Left cardiac atrium (tissue), 4 donors: ENCODE measurements at regions not wholly inside any gene's neighbourhood (a gene's known extent, or its start where the extent isn't known, plus 50 kb on each side); places are given as distances from the start of the nearest gene placed in this dataset.
"Not testable (repeated sequence)": the region's sequence is repeated elsewhere in the genome, so short reads cannot be mapped to it uniquely, and the experiment has no call there.

Source experiments
- ATAC-seq, 2 donors: fragments of 200-7000 bp; cut with Tn5 transposase; one replicate each; pipeline ENCODE4 v1.9.1; 2020; ENCODE audit warnings: mild to moderate bottlenecking in 2 of 2, moderate library complexity in 2 of 2
- DNase-seq: peaks from one replicate; pipeline ENCODE4 v3.0.0-alpha.2; 2020
- intact Hi-C, 2 donors: fragments of 100-400 bp; cut with DNase I; formaldehyde crosslinking; loops; one replicate each; pipeline versions ENCODE4 v1.14.1 to v1.15.1; 2022 to 2023
- donor health status: DM: no; HTN: yes; CAD: no.
- donor health status: DM: no; HTN: yes; CAD: no; lungs with severe emphysema.
- donor health status: DM: yes; HTN: yes; CAD: no.
- donor health status: Dilated cardiomyopathy.

DNA sequence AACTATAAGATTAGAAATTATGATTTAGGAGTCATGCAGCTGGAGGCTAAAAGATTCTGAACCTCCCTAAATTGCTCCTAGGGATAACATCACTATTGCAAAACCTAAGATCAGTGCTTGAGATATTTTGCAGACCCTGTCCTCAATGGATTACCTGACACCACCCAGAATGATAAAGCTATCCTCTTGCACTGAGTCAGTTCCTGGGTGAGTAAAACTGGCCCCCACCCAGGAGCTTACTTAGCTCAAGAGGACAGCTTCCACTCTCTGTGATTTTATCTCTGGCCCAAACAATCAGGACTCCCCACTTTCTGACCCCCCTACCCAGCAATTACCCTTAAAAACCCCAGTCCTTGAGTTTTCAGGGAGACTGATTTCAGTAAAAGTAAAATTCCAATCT is 2074.4 kb upstream of the RAG2 start:
- no peak for ATAC-seq
- intact Hi-C loops, result no loop called here
- DNase-seq, result no peak

DNA sequence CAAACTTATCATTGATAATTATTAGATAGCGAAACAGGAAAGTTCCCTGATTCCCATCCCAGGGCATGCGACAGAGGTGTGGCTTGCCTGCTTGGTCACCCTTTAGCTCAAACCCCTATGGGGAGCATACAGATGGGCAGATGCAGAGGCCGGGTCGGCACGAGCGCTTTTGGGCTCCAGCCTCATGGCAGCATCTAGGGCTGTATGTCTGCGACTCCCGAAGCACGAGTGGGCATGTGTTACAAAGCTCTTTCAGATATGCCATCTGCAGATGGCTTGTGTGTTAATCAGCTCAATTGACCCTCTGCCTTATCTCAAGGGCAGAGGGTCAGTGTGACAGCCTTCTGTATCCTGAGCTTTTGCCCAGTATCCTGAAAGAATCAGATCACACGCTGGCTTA is 2069.3 kb upstream of the RAG2 start:
- DNase-seq (no peak), ATAC-seq (no peak)
- intact Hi-C loops, result no loop called here

DNA sequence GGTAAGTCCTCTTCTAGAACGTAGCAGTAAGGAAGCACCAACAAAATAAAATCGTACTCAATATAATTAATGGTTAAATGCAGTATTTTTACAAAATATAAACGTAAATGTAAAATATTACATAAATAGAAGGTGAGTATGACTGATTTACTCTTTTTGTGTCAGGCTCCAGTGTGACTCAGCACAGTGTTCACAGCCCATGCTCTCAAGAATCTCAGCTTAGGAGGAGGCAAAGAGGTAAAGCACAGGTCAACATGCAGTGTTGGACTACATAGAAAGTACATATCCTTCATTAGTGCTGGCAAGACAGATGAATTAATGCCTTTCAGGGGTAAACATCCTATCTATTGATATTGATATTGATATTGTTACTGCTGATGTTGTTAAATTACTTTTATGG is 2050.6 kb upstream of the RAG2 start:
- DNase-seq (no peak), ATAC-seq (no peak)
- intact Hi-C loops, result no loop called here

DNA sequence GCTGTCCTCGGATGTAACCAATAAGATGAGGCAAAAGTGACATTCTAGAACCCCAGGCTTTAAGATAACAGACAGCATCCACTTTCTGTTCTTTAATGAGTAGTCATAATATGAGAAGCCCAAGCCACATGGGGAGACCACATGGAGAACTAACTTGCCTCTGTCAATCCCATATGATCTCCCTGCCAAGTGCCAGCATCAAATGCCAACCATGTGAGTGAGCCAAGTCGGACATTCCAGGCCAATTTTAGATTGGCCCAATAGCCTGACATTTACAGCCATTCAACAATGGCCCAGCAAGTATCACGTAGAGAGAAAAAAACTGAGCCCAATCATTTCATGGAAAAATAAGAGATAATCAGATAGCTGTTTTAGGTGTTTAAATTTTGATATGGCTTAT is 2048.3 kb upstream of the RAG2 start:
- intact Hi-C loops, result no loop called here
- no peak for DNase-seq
- ATAC-seq, result peak in 1 of 2 donors; percentile 82

DNA sequence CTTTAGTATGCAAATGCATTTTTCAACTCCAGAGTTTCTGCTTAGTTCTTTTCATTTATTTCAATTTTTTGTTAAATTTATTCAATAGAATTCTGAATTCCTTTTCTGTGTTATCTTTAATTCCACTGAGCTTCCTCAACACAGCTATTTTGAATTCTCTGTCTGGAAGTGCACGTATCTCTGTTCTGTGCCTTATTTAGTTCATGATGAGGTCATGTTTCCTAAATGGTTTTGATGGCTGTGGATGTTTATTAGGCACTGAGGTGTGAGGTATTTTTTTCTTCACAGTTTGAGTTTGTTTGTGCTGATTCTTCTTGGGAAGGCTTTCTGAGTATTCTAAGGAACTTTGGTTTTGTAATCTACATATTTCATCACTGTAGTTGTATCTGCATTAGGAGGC is 2042.8 kb upstream of the RAG2 start:
- no peak for ATAC-seq
- intact Hi-C loops, result no loop called here
- no peak for DNase-seq

DNA sequence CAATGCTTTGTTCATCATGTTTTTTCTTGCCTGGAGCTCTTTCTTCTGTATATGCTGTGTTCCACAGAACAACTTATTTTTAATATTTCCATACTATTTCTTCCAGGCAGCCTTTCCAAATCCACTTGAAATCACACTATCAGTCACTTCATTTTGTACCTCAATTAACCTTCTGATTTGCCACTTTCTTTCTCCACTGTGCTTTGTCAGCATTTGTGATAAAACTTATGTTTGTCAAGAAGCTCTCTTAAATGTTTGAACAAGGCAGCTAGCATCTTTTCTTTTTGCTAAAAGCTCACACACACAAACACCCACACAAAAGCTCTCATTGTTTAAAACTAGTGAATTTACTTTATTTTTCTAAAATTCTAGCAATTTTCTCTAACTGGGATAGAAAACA is 2014.7 kb upstream of the RAG2 start:
- intact Hi-C loops, result no loop called here
- ATAC-seq (no peak), DNase-seq (no peak)

DNA sequence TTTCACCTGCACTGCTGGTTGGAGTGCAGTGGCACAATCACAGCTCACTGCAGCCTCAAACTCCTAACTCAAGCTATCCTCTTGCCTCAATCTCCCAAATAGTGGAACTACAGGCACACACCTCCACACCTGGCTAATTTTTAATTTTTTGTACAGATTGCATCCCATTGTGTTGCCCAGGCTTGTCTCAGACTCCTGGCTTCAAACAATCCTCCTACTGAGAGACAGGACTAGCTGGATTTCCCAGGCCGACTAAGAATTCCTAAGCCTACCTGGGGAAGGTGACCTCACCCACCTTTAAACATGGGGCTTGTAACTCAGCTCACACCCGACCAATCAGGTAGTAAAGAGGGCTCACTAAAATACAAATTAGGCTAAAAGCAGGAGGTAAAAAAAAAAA is 2003.3 kb upstream of the RAG2 start:
- ATAC-seq, intact Hi-C loops, DNase-seq: not testable (repeated sequence)

DNA sequence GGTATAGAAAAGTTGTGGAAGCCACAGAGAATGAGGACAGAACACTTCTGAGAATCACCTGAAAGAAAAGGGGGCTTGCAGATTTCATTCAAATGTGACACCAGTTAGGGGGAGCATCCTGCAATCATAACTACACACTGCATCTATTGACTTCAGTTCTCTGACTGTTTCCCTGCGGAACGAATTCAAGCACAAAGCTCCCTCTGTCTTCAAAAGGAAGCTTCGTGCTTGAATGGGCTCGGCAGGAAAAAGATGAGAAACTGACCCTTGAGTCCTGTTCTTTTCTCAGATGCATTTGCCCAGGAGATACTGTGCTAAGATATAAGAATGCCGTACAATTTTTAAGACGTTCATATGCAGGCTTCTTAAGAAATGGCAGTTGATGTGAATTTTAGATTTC is 2000.4 kb upstream of the RAG2 start:
- DNase-seq, result no peak
- intact Hi-C loops, result no loop called here
- ATAC-seq, result no peak

DNA sequence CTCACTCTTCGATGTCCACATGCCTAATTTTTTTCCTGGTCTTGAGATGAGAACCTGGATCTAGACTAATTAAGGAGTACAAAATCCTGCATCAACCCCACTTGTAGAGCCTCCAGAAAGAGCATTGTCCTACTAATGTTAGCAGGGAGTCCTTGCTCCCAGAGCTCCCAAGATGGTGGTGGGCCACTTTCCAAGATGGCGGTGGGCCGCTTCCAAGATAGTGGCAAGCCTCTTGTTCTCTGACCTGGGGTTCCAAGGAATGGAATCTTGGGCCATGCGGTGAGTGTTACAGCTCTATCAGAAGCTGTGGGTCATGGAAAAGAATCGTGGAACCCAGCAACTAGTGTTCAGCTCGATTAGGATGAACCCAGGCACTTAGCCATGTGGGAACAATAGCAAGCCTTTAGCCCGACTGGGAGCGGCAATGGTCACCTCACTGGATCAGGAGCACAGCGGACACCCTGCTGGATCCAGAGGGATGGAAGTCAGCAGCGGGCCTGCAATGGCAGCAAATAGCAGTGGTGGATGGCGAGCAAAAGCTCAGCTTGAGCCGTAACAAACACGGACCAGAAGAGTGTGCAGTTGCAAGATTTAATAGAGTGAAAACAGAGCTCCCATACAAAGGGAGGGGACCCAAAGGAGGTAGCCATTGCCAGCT is 1997.5 kb upstream of the RAG2 start:
- not testable (repeated sequence) for DNase-seq

DNA sequence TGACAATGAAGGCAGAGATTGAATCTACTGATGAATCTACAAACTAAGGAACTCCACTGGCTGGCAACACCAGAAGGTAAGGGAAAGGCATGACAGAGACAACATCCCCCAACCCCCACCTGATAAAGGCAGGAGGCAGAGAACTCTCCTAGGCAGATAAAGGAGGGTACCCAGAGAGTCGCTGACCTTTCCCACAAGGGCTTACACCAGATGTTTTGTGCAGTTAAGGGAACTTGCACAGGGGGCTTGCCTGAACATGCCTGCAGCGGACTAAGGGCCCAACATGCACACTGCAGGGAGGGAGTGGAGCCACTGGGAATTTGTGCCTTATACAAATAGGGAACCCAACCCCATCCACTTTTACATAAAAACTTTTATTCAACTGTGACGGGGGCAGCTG is 1996.9 kb upstream of the RAG2 start:
- no peak for DNase-seq
- ATAC-seq, result no peak
- intact Hi-C loops, result no loop called here

More for the DNA sequence above, 1997.5 kb upstream of the RAG2 start:
- ATAC-seq, intact Hi-C loops: not testable (repeated sequence)

DNA sequence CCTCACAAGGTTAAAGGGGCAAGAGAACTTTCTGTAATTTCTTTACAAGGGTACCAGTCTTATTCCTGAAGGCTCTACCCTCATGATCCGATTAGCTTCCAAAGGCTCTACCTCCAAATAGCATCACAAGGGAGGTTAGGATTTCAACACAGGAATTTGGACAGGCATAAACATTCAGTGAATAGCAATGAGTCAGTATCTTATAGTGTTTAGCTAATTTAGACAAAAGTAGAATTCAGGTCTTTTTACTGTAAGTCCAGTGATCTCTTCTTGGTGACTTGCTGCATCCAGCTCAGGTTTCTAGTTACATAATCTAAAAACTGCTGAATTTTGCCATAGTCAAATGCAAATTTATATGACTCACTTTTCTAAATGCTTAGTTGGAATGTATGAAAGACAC is 1995.6 kb upstream of the RAG2 start:
- no peak for DNase-seq
- intact Hi-C loops, result no loop called here
- ATAC-seq, result no peak

DNA sequence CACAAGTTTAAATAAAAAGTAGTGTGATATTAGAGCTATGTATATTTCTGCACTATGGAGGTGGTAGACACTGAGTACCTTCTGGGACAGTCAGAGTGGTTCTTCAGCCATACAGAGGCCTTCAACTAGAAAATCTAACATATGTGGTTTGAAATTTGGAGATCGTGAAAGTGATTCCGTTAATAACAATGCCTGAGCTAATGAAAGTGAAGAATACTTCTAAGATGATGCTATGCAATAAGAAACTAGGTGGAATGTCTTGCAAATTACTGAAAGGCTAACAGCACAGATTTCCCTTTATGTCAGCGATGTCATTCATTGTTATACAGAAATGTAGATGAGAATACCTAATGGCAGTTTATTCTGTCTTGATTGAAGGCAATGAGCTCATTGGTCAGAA is 1984.7 kb upstream of the RAG2 start:
- ATAC-seq (no peak), DNase-seq (no peak)
- intact Hi-C loops, result no loop called here

DNA sequence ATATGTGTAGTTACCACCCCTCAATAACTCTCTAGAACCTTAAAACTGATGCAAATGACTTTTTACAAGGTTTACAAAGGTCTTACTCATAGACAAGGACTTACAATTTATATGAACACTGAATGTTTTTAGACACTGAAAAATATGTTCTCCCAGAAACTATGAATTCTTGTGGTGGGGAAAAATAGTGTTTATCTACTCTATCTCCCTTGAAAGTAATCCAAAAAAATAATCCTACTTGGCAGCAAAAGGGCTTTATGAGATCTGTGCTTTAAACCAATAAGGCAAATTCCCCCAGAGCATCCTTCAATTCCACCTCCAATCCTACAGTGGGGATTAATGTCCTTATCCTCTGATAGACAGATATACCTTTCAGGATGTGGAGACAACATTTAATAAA is 1984.1 kb upstream of the RAG2 start:
- no peak for ATAC-seq
- intact Hi-C loops, result no loop called here
- no peak for DNase-seq

DNA sequence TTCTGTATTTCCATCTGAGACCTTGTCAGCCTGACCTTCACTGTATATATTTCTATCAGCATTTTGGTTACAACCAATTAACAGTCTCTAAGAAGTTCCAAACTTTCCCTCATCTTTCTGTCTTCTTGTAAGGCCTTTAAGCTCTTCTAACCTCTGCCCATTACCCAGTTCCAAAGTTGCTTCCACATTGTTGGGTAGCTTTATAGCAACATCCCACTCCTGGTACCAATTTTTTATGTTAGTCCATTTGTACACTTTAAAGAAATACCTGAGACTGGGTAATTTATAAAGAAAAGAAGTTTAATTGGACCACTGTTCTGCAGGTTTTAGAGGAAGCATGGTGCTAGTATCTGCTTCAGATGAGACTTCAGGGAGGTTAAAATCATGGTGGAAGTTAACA is 1979.7 kb upstream of the RAG2 start:
- intact Hi-C loops, result no loop called here
- ATAC-seq (no peak), DNase-seq (no peak)

DNA sequence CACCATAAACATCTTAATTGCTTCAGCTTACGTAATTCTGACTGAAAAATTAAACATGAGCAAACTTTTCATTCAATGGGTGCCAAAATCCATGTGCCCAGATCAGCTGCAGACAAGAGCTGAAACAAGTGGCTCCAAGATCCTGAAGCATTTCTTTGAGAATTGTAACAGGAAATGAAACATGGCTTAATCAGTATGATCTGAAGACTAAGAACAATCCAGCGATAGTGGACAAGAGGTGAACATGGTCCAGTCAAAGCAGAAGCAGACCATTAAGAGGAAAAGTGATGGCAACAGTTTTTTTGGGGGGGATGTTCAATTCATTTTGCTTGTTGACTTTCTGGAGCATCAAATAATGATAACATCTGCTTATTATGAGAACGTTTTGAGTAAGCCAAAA is 1964.5 kb upstream of the RAG2 start:
- ATAC-seq (no peak), DNase-seq (no peak)
- intact Hi-C loops, result no loop called here

DNA sequence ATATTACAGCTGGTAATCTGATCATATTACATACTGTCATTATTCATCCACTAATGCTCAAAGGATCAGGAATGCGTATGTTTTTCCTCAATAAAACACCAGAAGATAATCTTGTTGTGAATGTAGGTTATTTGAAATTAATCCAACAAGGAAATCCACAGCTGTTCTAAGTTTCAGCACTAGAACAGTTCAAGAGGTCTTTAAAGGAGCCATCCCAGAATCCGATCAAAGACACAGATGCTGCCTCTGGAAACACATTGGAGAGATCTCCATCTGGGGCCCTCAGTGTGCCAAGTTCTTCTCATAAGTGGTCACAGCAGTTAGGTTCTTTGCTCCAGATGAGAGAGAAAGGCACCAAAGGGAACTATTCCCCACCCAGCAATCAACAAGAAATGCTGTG is 1955.1 kb upstream of the RAG2 start:
- no peak for ATAC-seq
- intact Hi-C loops, result no loop called here
- DNase-seq, result no peak

DNA sequence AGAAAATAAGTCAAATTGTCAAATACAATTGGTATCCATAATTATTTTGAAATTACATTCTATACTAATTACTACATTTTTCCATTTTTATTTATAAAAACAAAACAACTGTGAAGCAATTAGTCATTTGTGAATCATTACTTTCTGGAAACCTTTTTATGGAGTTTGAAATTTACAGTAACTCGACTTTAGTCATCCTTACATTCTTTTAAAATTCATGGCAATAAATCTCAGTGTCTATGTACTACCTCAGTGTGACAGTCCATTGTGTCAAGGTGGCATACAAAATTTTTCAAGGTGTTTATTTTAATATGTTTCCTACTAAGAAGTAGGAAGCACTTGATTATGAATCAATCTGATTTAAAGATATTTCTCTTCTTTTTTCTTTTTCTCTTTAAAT is 1949.4 kb upstream of the RAG2 start:
- no peak for ATAC-seq
- DNase-seq, result no peak
- intact Hi-C loops, result no loop called here

DNA sequence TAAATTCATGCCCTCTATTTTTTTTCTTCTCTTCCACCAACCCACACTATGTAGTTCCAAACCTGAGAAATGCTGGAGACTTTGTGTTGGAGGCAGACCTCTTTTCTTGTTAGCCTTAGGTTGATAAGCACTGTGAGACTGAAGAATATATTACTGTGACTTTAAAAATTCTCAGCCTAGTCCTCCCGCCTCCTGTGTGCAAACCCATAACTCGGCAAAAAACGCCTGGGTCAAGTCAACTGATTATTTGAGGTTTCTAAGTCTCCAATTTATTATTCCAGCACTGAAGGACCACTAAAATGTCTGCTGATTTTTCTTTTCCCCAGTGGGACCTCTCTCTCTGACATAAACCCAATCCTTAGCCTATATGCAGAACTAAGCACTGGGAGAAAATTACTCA is 1946.0 kb upstream of the RAG2 start:
- ATAC-seq, result no peak
- intact Hi-C loops, result no loop called here
- no peak for DNase-seq

DNA sequence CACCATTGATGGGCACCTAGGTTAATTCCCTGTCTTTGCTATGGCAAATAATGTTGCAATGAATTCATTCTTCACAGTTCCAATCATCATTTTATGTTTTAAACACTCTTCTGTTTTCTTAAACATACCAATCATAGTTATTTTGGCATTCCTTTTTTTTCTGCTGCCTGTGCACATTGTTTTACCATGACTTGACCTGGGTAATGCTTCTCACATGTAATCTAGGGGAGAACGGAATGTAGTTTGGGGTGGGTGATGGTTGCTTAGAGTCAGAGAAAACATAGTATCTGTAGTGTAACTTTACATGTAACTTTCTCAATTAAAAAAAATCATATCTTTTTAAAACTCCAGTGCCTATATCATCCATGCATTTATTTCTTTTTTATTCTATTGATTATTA is 1945.3 kb upstream of the RAG2 start:
- intact Hi-C loops, result no loop called here
- no peak for ATAC-seq
- no peak for DNase-seq

DNA sequence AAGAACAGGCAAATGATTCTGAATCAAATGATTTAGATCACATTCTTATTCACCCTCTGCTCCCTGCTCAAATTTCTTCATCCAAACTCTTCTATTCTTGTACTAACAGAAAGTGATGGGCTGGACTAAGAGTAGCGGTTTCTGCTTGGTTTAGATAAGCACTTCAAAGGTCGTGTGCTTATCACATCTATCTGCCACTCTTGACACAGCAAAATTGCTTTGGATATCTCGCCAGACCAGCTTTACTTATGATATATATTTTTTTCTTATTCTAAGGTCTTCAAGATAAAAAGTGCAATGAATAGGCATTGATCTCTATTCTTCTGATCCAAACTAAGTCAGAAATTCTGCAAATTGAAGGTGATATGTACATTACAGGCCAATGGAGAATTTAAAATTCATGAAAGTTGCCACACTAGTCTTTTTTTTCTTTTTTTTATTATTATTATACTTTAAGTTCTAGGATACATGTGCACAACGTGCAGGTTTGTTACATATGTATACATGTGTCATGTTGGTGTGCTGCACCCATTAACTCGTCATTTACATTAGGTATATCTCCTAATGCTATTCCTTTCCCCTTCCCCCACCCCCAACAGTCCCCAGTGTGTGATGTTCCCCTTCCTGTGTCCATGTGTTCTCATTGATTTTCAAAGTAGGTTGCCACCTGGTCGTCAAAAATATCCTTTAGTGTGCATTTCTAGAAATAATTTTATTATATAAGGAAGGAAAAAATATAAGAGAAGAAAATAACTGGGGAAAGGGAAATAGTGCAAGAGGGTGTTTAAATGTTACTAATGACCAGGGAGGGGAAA is 1941.0 kb upstream of the RAG2 start:
- no peak for ATAC-seq
- DNase-seq, result no peak
- intact Hi-C loops, result no loop called here

DNA sequence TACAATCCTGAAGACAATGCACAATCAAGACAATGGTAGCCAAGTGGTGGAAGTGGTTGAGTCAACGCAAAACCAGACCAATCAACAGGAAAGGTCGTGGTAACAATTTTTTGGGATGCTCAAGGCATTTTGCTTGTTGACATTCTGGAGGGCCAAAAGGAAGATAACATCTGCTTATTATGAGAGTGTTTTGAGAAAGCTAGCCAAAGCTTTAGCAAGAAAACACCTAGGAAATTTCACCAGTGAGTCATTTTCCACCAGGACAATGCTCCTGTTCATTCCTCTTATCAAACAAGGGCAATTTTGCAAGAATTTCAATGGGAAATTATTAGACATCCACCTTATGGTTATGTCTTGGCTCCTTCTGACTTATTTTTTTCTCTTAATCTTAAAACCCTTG is 1932.2 kb upstream of the RAG2 start:
- ATAC-seq (no peak), DNase-seq (no peak)
- intact Hi-C loops, result no loop called here
